Adrenal gland (tissue), 5 donors: ENCODE measurements at regions not wholly inside any gene's neighbourhood (a gene's known extent, or its start where the extent isn't known, plus 50 kb on each side); places are given as distances from the start of the nearest gene placed in this dataset.

ENCODE experiments used
- POLR2A ChIP-seq, 2 donors: fragments of 450-650 bp; IDR thresholded peaks; one replicate each; pipeline ENCODE4 v1.6.1; 2017; ENCODE audit warnings: antibody characterized with exemption in 2 of 2, mild to moderate bottlenecking in 2 of 2, moderate library complexity in 1 of 2
- TF ChIP-seq, protein P1 (sequence below), 6 experiments: fragments of 450-650 bp in 4 of 6; fragments of 200-600 bp in 2 of 6; sonication (generic) in 1 of 6; IDR thresholded peaks; 1 replicate in 5 of 6; 2 replicates in 1 of 6; pipeline versions ENCODE4 v1.5.1 to v1.8.0; 2016 to 2021; ENCODE audit warnings: antibody characterized with exemption in 6 of 6, mild to moderate bottlenecking in 2 of 6, moderate library complexity in 1 of 6
- donor health status: DM: no; HTN: no; CAD: no.

DNA sequence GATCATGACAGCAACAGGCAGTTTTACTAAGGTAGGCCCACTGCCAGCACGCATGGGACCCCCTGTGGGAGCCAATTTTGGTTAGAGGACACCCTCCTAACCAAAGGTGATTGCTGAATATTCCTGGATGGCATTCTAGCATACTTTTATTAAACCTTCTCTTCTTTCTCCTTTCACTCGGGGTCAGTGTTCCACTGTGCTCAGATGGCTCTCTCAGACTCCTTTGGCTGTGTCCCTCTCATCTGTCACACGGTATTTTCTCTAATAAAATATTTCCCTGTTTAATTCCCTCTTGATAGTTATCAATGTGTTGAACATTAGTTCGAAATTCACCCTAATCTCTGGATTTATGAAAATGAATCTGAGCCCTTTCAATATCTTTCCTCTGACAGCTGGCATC lies 1315.3 kb downstream of the FSTL5 start:
- TF ChIP-seq, protein P1, sequence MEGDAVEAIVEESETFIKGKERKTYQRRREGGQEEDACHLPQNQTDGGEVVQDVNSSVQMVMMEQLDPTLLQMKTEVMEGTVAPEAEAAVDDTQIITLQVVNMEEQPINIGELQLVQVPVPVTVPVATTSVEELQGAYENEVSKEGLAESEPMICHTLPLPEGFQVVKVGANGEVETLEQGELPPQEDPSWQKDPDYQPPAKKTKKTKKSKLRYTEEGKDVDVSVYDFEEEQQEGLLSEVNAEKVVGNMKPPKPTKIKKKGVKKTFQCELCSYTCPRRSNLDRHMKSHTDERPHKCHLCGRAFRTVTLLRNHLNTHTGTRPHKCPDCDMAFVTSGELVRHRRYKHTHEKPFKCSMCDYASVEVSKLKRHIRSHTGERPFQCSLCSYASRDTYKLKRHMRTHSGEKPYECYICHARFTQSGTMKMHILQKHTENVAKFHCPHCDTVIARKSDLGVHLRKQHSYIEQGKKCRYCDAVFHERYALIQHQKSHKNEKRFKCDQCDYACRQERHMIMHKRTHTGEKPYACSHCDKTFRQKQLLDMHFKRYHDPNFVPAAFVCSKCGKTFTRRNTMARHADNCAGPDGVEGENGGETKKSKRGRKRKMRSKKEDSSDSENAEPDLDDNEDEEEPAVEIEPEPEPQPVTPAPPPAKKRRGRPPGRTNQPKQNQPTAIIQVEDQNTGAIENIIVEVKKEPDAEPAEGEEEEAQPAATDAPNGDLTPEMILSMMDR (IDR thresholded peaks at IDR 0.05) = no peak
- no peak for TF ChIP-seq POLR2A (IDR thresholded peaks at IDR 0.05)
